Breast epithelium (tissue), 3 donors: ENCODE measurements at regions not wholly inside any gene's neighbourhood (a gene's known extent, or its start where the extent isn't known, plus 50 kb on each side); places are given as distances from the start of the nearest gene placed in this dataset.

Experiments used
- POLR2AphosphoS5 ChIP-seq, 3 donors: sonication (generic); formaldehyde crosslinking; IDR thresholded peaks; one replicate each; pipeline ENCODE4 v1.6.1; 2017; ENCODE audit warnings: antibody characterized with exemption in 3 of 3
- TF ChIP-seq, protein P1 (sequence below), 3 donors: fragments of 450-650 bp; IDR thresholded peaks; one replicate each; pipeline ENCODE4 v1.5.1; 2016 to 2017; ENCODE audit warnings: antibody characterized with exemption in 3 of 3, mild to moderate bottlenecking in 3 of 3, moderate library complexity in 3 of 3

DNA sequence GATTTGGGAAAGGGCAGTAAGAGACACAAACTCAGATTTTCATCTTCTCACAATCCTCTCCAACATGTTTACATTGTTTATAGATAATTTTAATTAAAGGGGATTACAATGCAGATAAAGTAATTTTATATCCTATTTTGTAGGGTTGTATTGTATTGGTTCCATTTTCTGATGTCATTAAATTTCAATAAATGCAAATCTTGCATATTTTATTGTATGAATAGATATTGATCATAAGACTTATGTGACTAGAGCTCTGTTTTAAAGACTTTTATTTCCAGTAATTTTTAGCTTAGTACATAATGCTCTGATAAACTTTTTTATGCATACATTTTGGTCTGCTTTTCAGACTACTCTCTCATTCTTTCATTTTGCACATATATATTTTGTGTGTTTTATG, 819.6 kb downstream of the TSN start:
- no peak for TF ChIP-seq POLR2AphosphoS5 (IDR thresholded peaks at IDR 0.05)
- TF ChIP-seq, protein P1, sequence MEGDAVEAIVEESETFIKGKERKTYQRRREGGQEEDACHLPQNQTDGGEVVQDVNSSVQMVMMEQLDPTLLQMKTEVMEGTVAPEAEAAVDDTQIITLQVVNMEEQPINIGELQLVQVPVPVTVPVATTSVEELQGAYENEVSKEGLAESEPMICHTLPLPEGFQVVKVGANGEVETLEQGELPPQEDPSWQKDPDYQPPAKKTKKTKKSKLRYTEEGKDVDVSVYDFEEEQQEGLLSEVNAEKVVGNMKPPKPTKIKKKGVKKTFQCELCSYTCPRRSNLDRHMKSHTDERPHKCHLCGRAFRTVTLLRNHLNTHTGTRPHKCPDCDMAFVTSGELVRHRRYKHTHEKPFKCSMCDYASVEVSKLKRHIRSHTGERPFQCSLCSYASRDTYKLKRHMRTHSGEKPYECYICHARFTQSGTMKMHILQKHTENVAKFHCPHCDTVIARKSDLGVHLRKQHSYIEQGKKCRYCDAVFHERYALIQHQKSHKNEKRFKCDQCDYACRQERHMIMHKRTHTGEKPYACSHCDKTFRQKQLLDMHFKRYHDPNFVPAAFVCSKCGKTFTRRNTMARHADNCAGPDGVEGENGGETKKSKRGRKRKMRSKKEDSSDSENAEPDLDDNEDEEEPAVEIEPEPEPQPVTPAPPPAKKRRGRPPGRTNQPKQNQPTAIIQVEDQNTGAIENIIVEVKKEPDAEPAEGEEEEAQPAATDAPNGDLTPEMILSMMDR (IDR thresholded peaks at IDR 0.05) = no peak
